Skin of body (tissue), 1 donor: ENCODE measurements at regions not wholly inside any gene's neighbourhood (a gene's known extent, or its start where the extent isn't known, plus 50 kb on each side); places are given as distances from the start of the nearest gene placed in this dataset.

Experiments used
- DNase-seq: peaks from one replicate; lab custom pipeline; 2025; lab: John Stamatoyannopoulos, UW

- no peak for DNase-seq
Observed at GRCh38 chr7:131899271-131900030, 343.0 kb upstream of the PODXL start.

- DNase-seq: no peak
Observed at GRCh38 chr7:131898418-131898817, 342.0 kb upstream of the PODXL start.

- no peak for DNase-seq
Observed at GRCh38 chr7:131897790-131898165, 341.4 kb upstream of the PODXL start.

GRCh38 chr7:131897016-131897789 is 340.8 kb upstream of the PODXL start:
- no peak for DNase-seq

GRCh38 chr7:131896165-131896863 is 339.9 kb upstream of the PODXL start:
- no peak for DNase-seq

- DNase-seq: no peak
Observed at GRCh38 chr7:131895541-131896164, 339.2 kb upstream of the PODXL start.

- DNase-seq: no peak
Observed at GRCh38 chr7:131893631-131894340, 337.4 kb upstream of the PODXL start.

- no peak for DNase-seq
Observed at GRCh38 chr7:131890176-131890575, 333.7 kb upstream of the PODXL start.

GRCh38 chr7:131889572-131890150 is 333.2 kb upstream of the PODXL start:
- DNase-seq: no peak

GRCh38 chr7:131883769-131884168 is 327.3 kb upstream of the PODXL start:
- no peak for DNase-seq

GRCh38 chr7:131883196-131883595 is 326.8 kb upstream of the PODXL start:
- no peak for DNase-seq

GRCh38 chr7:131882321-131882720 is 325.9 kb upstream of the PODXL start:
- DNase-seq: no peak

- DNase-seq: no peak
Observed at GRCh38 chr7:131880078-131880477, 323.6 kb upstream of the PODXL start.

- DNase-seq: no peak
Observed at GRCh38 chr7:131879424-131879823, 323.0 kb upstream of the PODXL start.

GRCh38 chr7:131878777-131879176 is 322.3 kb upstream of the PODXL start:
- no peak for DNase-seq

GRCh38 chr7:131873581-131873980 is 317.2 kb upstream of the PODXL start:
- DNase-seq: no peak

- DNase-seq: no peak
Observed at GRCh38 chr7:131869986-131870385, 313.6 kb upstream of the PODXL start.

GRCh38 chr7:131869169-131869844 is 312.9 kb upstream of the PODXL start:
- DNase-seq: no peak

GRCh38 chr7:131867461-131867860 is 311.0 kb upstream of the PODXL start:
- DNase-seq: no peak

- no peak for DNase-seq
Observed at GRCh38 chr7:131865911-131866310, 309.5 kb upstream of the PODXL start.
